Keratinocyte (primary cell): ENCODE measurements at regions not wholly inside any gene's neighbourhood (a gene's known extent, or its start where the extent isn't known, plus 50 kb on each side); places are given as distances from the start of the nearest gene placed in this dataset.

ENCODE experiments used
- CTCF ChIP-seq, 3 experiments: IDR thresholded peaks in 1 of 3; conservative IDR thresholded peaks in 1 of 3; optimal IDR thresholded peaks in 1 of 3; 2 replicates in 2 of 3; 3 replicates in 1 of 3; pipeline versions ENCODE3 to v1.5.1; 2011; ENCODE audit warnings: low read length in 3 of 3, mild to moderate bottlenecking in 3 of 3, moderate library complexity in 2 of 3, control low read depth in 1 of 3, inconsistent platforms in 1 of 3; ENCODE audit not compliant: insufficient read depth in 2 of 3; ENCODE audit errors: extremely low read depth in 1 of 3
- EZH2 ChIP-seq: IDR thresholded peaks from one replicate; pipeline ENCODE4 v1.6.1; 2012; ENCODE audit warnings: inconsistent platforms, mild to moderate bottlenecking, low read length, moderate library complexity

DNA sequence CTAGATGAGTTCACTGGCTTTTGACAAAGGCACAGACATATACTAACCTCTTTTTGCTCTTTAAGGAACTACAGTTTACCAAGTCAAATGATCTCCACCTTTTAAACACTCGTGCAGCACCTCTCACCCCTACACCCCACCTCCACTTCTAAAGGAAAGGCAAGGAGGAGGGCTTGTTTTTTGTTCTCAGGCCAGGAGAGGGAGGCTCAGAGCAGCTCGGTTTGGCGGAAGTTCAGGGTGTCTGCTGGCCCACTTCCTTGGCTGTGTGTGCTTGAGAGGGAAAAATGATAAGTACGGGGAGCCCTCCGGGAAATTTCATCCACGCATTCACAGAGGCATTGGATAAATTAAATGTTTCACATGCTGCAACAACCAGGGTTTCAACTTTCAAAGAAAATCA lies 667.9 kb downstream of the BCL11A start:
- TF ChIP-seq CTCF (optimal IDR thresholded peaks at IDR 0.05 in 1 of 3, IDR thresholded peaks at IDR 0.05 in 1 of 3, conservative IDR thresholded peaks at IDR 0.05 in 1 of 3; ENCODE audit: extremely low read depth in 1 of 3, insufficient read depth in 2 of 3, low read length in 3 of 3) (peak in 1 of 3 experiments; percentile 19), EZH2 (no peak)
